GM13977 (cell line): ENCODE measurements at regions not wholly inside any gene's neighbourhood (a gene's known extent, or its start where the extent isn't known, plus 50 kb on each side); places are given as distances from the start of the nearest gene placed in this dataset.

Source experiments
- DNase-seq: peaks from one replicate; pipeline ENCODE4 v3.0.0; 2012; ENCODE audit warnings: low spot score
- in situ Hi-C: fragments of 300-500 bp; cut with MboI; formaldehyde crosslinking; loops from one replicate; pipeline ENCODE4 v1.12.0; 2022; ENCODE audit warnings: low sequenced_read_pairs, low pct_unique_long_range_greater_than_20kb, mixed read lengths, inconsistent platforms; ENCODE audit not compliant: unreplicated experiment
- TF ChIP-seq, protein P1 (sequence below): IDR thresholded peaks from 2 replicates; pipeline ENCODE4 v1.5.1; 2012; ENCODE audit warnings: mild to moderate bottlenecking, control low read depth; ENCODE audit not compliant: insufficient read depth; ENCODE audit errors: extremely low read depth, missing control alignments

DNA sequence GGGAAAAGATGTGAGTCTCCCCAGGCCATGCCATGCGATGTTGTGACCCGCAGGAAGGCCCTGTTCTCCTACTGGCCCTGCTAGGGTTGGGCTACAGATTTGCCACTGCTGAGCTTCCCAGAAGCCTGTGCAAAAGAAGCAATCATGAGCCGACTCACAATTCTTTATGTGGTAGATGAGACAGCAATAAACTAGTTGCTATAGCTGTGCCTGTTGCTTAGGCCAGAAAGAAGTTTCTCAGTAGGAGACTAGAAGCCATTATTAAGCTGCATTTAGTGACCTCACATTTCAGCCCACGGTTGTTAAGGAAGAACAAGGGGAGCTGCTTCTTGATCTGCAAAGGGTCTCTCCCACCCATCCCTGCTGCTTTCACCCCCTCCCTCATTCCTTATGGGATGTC lies 239.4 kb upstream of the CRY1 start:
- in situ Hi-C loops: no loop called here
- TF ChIP-seq, protein P1, sequence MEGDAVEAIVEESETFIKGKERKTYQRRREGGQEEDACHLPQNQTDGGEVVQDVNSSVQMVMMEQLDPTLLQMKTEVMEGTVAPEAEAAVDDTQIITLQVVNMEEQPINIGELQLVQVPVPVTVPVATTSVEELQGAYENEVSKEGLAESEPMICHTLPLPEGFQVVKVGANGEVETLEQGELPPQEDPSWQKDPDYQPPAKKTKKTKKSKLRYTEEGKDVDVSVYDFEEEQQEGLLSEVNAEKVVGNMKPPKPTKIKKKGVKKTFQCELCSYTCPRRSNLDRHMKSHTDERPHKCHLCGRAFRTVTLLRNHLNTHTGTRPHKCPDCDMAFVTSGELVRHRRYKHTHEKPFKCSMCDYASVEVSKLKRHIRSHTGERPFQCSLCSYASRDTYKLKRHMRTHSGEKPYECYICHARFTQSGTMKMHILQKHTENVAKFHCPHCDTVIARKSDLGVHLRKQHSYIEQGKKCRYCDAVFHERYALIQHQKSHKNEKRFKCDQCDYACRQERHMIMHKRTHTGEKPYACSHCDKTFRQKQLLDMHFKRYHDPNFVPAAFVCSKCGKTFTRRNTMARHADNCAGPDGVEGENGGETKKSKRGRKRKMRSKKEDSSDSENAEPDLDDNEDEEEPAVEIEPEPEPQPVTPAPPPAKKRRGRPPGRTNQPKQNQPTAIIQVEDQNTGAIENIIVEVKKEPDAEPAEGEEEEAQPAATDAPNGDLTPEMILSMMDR: no peak
- DNase-seq: no peak

- no peak for DNase-seq
- TF ChIP-seq, protein P1: no peak
- in situ Hi-C loops: no loop called here
Measured at GRCh38 chr12:107335802-107336570, 242.6 kb upstream of the CRY1 start.

- TF ChIP-seq, protein P1: no peak
- no peak for DNase-seq
- in situ Hi-C loops: no loop called here
Measured at GRCh38 chr12:107336695-107337094, 243.3 kb upstream of the CRY1 start.

DNA sequence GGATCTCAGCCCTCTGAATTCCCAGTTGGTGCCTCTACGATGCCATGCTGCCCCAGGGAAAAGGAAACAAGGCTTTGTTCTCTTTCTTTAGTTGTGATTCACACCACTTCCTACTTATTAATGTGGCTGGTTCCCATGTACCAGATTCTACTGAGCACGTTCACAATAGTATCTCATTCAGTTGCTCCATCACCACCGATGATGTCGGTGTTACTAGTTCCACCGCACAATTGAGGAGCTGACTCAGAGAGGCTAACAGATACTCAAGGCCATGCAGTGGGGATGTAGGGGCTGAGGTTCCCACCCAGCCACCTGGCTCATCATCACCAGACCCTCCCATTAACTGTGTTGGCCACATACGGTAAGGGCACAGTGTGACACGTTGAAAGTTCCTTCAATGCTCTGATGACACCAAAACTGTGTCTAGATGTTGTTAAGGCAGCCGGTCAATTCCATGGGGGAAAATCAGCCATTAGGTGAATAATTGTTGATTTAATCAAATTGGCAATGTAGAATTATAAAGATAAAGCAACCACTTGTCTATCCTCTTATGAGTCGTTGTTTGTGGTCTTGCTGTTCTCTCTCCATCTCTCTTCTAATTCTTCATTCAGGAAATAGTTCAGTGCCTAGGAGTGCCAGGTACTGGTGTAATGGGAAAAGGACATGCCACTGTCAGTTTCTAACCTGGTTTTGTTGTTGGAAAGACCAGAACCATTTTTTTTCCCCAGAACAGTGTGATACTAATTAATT lies 244.2 kb upstream of the CRY1 start:
- in situ Hi-C loops: no loop called here
- no peak for DNase-seq

GRCh38 chr12:107339487-107339886 lies 246.1 kb upstream of the CRY1 start:
- in situ Hi-C loops: no loop called here
- TF ChIP-seq, protein P1: no peak
- DNase-seq: no peak

More for the DNA sequence above, 244.2 kb upstream of the CRY1 start:
- TF ChIP-seq, protein P1: no peak

GRCh38 chr12:107339932-107340331 lies 246.6 kb upstream of the CRY1 start:
- no peak for DNase-seq
- TF ChIP-seq, protein P1: no peak
- in situ Hi-C loops: no loop called here
